IMR-90 (cell line): ENCODE measurements at regions not wholly inside any gene's neighbourhood (a gene's known extent, or its start where the extent isn't known, plus 50 kb on each side); places are given as distances from the start of the nearest gene placed in this dataset.

Experiments
- ATAC-seq: fragments of 200-7000 bp; cut with Tn5 transposase; 2 replicates; pipeline ENCODE4 v1.9.1; 2020; ENCODE audit warnings: low read depth, mild to moderate bottlenecking, moderate library complexity
- BruUV-seq: library from RNA; stranded (reverse); fragments of 400-500 nt; replicated peaks from 2 replicates; lab custom pipeline; 2021; lab: Mats Ljungman, UMichigan
- CTCF ChIA-PET: fragments of 300-600 bp; formaldehyde crosslinking; extraction: SDS; loops from one replicate; lab custom pipeline; 2021; ENCODE audit warnings: antibody characterized with exemption; lab: Yijun Ruan, JAX
- POLR2A ChIA-PET: fragments of 300-600 bp; sonication (Branson Sonifier 250); formaldehyde crosslinking; loops from one replicate; lab custom pipeline; 2022; ENCODE audit warnings: antibody characterized with exemption; ENCODE audit not compliant: unreplicated experiment; lab: Charles Lee
- DNase-seq: peaks from one replicate; pipeline ENCODE4 v3.0.0; 2013
- H2AFZ ChIP-seq: replicated peaks from 2 replicates; pipeline ENCODE3; 2013; ENCODE audit warnings: low read length, mild to moderate bottlenecking; ENCODE audit not compliant: poor library complexity
- H2AK5ac ChIP-seq: 2 replicates; pipeline ENCODE4 v1.6.1; 2013; ENCODE audit warnings: low read depth, low read length, inconsistent platforms
- H2AK9ac ChIP-seq: replicated peaks from 2 replicates; pipeline ENCODE3; 2013; ENCODE audit warnings: mild to moderate bottlenecking, low read depth, low read length, moderate library complexity; ENCODE audit not compliant: poor library complexity
- H2BK120ac ChIP-seq: 2 replicates; pipeline ENCODE4 v1.6.1; 2013; ENCODE audit warnings: low read depth, low read length, inconsistent platforms
- H2BK15ac ChIP-seq: 3 replicates; pipeline ENCODE4 v1.6.1; 2013; ENCODE audit warnings: low read depth, low read length, inconsistent platforms
- H2BK20ac ChIP-seq: 2 replicates; pipeline ENCODE4 v1.6.1; 2013; ENCODE audit warnings: low read depth, mild to moderate bottlenecking, inconsistent platforms, low read length, moderate library complexity
- H2BK5ac ChIP-seq: 2 replicates; pipeline ENCODE4 v1.6.1; 2013; ENCODE audit warnings: mild to moderate bottlenecking, low read depth, low read length, inconsistent platforms; ENCODE audit not compliant: poor library complexity, severe bottlenecking
- H3K14ac ChIP-seq: replicated peaks from 2 replicates; pipeline ENCODE4 v1.6.1; 2013; ENCODE audit warnings: low read depth, low read length, inconsistent platforms
- H3K18ac ChIP-seq: 2 replicates; pipeline ENCODE4 v1.6.1; 2013; ENCODE audit warnings: low read depth, low read length, control low read depth
- H3K23ac ChIP-seq: 2 replicates; pipeline ENCODE4 v1.6.1; 2013; ENCODE audit warnings: low read depth, low read length, inconsistent platforms
- H3K27ac ChIP-seq: 2 replicates; pipeline ENCODE4 v1.5.1; 2013; ENCODE audit warnings: mild to moderate bottlenecking, control low read depth, low read length; ENCODE audit not compliant: insufficient read depth
- H3K27me3 ChIP-seq: 2 replicates; pipeline ENCODE4 v1.6.1; 2013; ENCODE audit warnings: low read length; ENCODE audit not compliant: control insufficient read depth, insufficient read depth
- H3K36me3 ChIP-seq: 2 replicates; pipeline ENCODE4 v1.6.1; 2013; ENCODE audit warnings: low read length, mixed read lengths; ENCODE audit not compliant: control insufficient read depth, insufficient read depth
- H3K4ac ChIP-seq: 2 replicates; pipeline ENCODE4 v1.6.1; 2013; ENCODE audit warnings: low read depth, low read length, inconsistent platforms
- H3K4me1 ChIP-seq: 2 replicates; pipeline ENCODE4 v1.6.1; 2013; ENCODE audit warnings: low read length, mixed read lengths; ENCODE audit not compliant: control insufficient read depth, insufficient read depth
- H3K4me2 ChIP-seq: 2 replicates; pipeline ENCODE4 v1.6.1; 2013; ENCODE audit warnings: low read depth, mild to moderate bottlenecking, control low read depth, low read length, moderate library complexity
- H3K4me3 ChIP-seq: 2 replicates; pipeline ENCODE4 v1.5.1; 2013; ENCODE audit warnings: low read depth, mild to moderate bottlenecking, control low read depth, low read length, moderate library complexity; ENCODE audit not compliant: insufficient read depth
- H3K56ac ChIP-seq: 2 replicates; pipeline ENCODE4 v1.6.1; 2013; ENCODE audit warnings: low read length, inconsistent platforms; ENCODE audit not compliant: insufficient read depth; ENCODE audit errors: extremely low read depth
- H3K79me1 ChIP-seq, 2 experiments: 2 replicates each; pipeline ENCODE4 v1.6.1; 2013; ENCODE audit warnings: low read length in 2 of 2, inconsistent platforms in 1 of 2, low read depth in 1 of 2
- H3K9ac ChIP-seq: 2 replicates; pipeline ENCODE4 v1.6.1; 2013; ENCODE audit warnings: low read depth, low read length, control low read depth
- H3K9me1 ChIP-seq: 2 replicates; pipeline ENCODE4 v1.6.1; 2013; ENCODE audit warnings: low read length, inconsistent platforms; ENCODE audit not compliant: insufficient read depth
- H3K9me3 ChIP-seq: 2 replicates; pipeline ENCODE4 v1.6.1; 2013; ENCODE audit warnings: low read length; ENCODE audit not compliant: control insufficient read depth, insufficient read depth
- H4K20me1 ChIP-seq: 2 replicates; pipeline ENCODE4 v1.6.1; 2013; ENCODE audit warnings: low read length, inconsistent platforms; ENCODE audit not compliant: insufficient read depth
- H4K5ac ChIP-seq: 2 replicates; pipeline ENCODE4 v1.6.1; 2013; ENCODE audit warnings: mild to moderate bottlenecking, low read depth, low read length, control low read depth
- H4K8ac ChIP-seq, 2 experiments: 2 replicates each; pipeline ENCODE4 v1.6.1; 2013; ENCODE audit warnings: low read depth in 2 of 2, low read length in 2 of 2, control low read depth in 1 of 2, inconsistent platforms in 1 of 2
- H4K91ac ChIP-seq: 2 replicates; pipeline ENCODE4 v1.6.1; 2013; ENCODE audit warnings: low read depth, low read length, inconsistent platforms; ENCODE audit not compliant: insufficient read depth
- CEBPB ChIP-seq: IDR thresholded peaks from 2 replicates; pipeline ENCODE4 v1.6.1; 2012; ENCODE audit warnings: low read depth, low read length, improper control_type of control experiment
- MAZ ChIP-seq: IDR thresholded peaks from 2 replicates; pipeline ENCODE4 v1.6.1; 2012; ENCODE audit warnings: low read depth, mild to moderate bottlenecking, low read length, improper control_type of control experiment, moderate library complexity, borderline replicate concordance
- RCOR1 ChIP-seq: IDR thresholded peaks from 2 replicates; pipeline ENCODE4 v1.6.1; 2012; ENCODE audit warnings: mild to moderate bottlenecking, low read length, improper control_type of control experiment; ENCODE audit not compliant: insufficient replicate concordance
- WGBS, 2 experiments: methylation state at CpG; one replicate each; pipeline versions ENCODE4 v1.1.5 to v1.1.7; 2013; ENCODE audit warnings: missing lambda C conversion rate in 2 of 2; ENCODE audit not compliant: insufficient read length in 1 of 2; ENCODE audit errors: extremely low coverage in 2 of 2; 5-methylcytosine and 5-hydroxymethylcytosine counted together
- dilution Hi-C: fragments of 300-500 bp; cut with HindIII; formaldehyde crosslinking; loops from one replicate; pipeline ENCODE4 v1.14.3; 2018; ENCODE audit warnings: low sequenced_read_pairs; ENCODE audit not compliant: unreplicated experiment
- in situ Hi-C: fragments of 300-500 bp; cut with MboI; formaldehyde crosslinking; loops from 3 replicates; pipeline ENCODE4 v1.14.3; 2019; ENCODE audit warnings: low sequenced_read_pairs, inconsistent platforms, mixed read lengths
- intact Hi-C: fragments of 100-400 bp; cut with micrococcal nuclease; formaldehyde crosslinking; loops from 2 replicates; pipeline ENCODE4 v1.10.0; 2022
- TF ChIP-seq, protein P1 (sequence below): conservative IDR thresholded peaks from 2 replicates; pipeline ENCODE4 v1.5.1; 2012; ENCODE audit warnings: mild to moderate bottlenecking, low read depth, low read length, improper control_type of control experiment

DNA sequence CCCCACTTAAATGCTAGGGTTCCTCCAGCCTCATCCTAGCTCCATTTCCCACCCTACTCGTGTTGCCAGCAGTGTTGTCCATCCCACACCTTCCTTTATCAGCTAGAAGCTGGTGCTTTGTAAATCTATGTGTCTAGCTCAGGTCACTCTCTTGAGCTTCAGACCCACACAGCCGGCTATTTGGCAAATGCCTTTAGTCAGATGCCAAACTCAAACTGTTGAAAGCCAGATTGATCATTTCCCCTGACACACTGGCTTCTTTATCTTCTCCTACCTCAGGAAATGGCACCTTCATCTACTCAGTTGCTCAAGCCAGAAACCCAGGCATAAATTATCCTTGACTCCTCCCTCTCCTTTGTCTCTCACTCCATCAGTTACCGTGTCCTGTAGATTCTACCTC is 61.5 kb upstream of the TPM1 start:
- POLR2A ChIA-PET: no interaction called here
- Histone ChIP-seq H4K8ac (no peak overlapping the region), H2AK9ac (no peak overlapping the region), H3K9ac (no peak overlapping the region), H3K23ac (no peak overlapping the region), H3K27ac (no peak overlapping the region), H3K36me3 (no peaks in the 10 kb centered on the region), H3K9me3 (no peaks in the 10 kb centered on the region), H4K5ac (no peak overlapping the region), H3K4me2 (no peak overlapping the region), H3K79me1 (peaks cover 5 to 18% of the 10 kb centered on the region in 2 experiments; a peak in 3 of 4 replicates), H2BK120ac (no peak overlapping the region), H3K56ac (no peak overlapping the region), H3K18ac (no peak overlapping the region), H2BK15ac (peak overlapping the region; percentile 61; the same call in 1 of the 3 replicates), H3K4me1 (peaks cover 16% of the 10 kb centered on the region), H2AFZ (no peak overlapping the region), H3K9me1 (peaks cover 23% of the 10 kb centered on the region), H2AK5ac (peak overlapping the region; percentile 23), H3K14ac (0 out of 2 replicates have a peak overlapping the region, but pooled peaks have one; percentile 7), H2BK20ac (no peak overlapping the region), H4K91ac (no peak overlapping the region), H4K20me1 (no peaks in the 10 kb centered on the region), H2BK5ac (no peak overlapping the region), H3K4ac (no peak overlapping the region), H3K4me3 (no peak overlapping the region), H3K27me3 (no peaks in the 10 kb centered on the region)
- no peak for TF ChIP-seq MAZ
- TF ChIP-seq, protein P1, sequence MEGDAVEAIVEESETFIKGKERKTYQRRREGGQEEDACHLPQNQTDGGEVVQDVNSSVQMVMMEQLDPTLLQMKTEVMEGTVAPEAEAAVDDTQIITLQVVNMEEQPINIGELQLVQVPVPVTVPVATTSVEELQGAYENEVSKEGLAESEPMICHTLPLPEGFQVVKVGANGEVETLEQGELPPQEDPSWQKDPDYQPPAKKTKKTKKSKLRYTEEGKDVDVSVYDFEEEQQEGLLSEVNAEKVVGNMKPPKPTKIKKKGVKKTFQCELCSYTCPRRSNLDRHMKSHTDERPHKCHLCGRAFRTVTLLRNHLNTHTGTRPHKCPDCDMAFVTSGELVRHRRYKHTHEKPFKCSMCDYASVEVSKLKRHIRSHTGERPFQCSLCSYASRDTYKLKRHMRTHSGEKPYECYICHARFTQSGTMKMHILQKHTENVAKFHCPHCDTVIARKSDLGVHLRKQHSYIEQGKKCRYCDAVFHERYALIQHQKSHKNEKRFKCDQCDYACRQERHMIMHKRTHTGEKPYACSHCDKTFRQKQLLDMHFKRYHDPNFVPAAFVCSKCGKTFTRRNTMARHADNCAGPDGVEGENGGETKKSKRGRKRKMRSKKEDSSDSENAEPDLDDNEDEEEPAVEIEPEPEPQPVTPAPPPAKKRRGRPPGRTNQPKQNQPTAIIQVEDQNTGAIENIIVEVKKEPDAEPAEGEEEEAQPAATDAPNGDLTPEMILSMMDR: no peak
- no peak for TF ChIP-seq RCOR1
- TF ChIP-seq CEBPB: no peak
- 68% methylated on average over 3 of the region's 3 CpGs; no CpG with 5 or more reads in 1 of the 2 experiments for WGBS, 2 experiments
- CTCF ChIA-PET: no interaction called here
- dilution Hi-C loops (no loop called here), in situ Hi-C loops (no loop called here), intact Hi-C loops (no loop called here)
- no peak for DNase-seq
- no TSS peak for BruUV-seq
- no peak for ATAC-seq
